Esophagus muscularis mucosa (tissue), 3 donors: ENCODE measurements at regions not wholly inside any gene's neighbourhood (a gene's known extent, or its start where the extent isn't known, plus 50 kb on each side); places are given as distances from the start of the nearest gene placed in this dataset.
"Not testable (repeated sequence)": the region's sequence is repeated elsewhere in the genome, so short reads cannot be mapped to it uniquely, and the experiment has no call there.

Experiments used
- POLR2A ChIP-seq: fragments of 450-650 bp; IDR thresholded peaks from one replicate; pipeline ENCODE4 v1.6.1; 2017; ENCODE audit warnings: antibody characterized with exemption, moderate library complexity, mild to moderate bottlenecking, low read depth
- TF ChIP-seq, protein P1 (sequence below), 3 experiments: fragments of 200-600 bp in 2 of 3; fragments of 450-650 bp in 1 of 3; sonication (generic) in 2 of 3; IDR thresholded peaks; one replicate each; pipeline ENCODE4 v1.5.1; 2017 to 2019; ENCODE audit warnings: antibody characterized with exemption in 3 of 3, mild to moderate bottlenecking in 2 of 3, moderate library complexity in 1 of 3

DNA sequence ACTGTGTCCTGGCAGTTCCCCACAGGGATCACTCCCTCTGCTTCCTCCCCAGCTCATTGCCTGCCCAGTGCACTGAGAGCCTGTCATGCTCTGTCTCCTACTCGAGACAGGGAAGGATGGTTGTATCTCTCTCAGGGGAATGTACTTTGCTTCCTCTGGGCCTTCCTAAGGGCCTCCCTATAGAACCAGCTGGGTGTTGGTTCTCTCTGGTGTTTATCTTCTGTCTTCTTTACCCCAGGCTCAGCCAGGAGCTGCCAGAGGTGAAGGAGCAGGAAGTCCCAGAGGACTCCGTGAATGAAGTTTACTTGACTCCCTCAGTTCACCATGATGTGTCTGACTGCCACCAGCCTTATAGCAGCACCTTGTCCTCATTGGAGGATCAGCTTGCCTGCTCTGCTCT, 330.3 kb upstream of the COX7C start:
- TF ChIP-seq, protein P1, sequence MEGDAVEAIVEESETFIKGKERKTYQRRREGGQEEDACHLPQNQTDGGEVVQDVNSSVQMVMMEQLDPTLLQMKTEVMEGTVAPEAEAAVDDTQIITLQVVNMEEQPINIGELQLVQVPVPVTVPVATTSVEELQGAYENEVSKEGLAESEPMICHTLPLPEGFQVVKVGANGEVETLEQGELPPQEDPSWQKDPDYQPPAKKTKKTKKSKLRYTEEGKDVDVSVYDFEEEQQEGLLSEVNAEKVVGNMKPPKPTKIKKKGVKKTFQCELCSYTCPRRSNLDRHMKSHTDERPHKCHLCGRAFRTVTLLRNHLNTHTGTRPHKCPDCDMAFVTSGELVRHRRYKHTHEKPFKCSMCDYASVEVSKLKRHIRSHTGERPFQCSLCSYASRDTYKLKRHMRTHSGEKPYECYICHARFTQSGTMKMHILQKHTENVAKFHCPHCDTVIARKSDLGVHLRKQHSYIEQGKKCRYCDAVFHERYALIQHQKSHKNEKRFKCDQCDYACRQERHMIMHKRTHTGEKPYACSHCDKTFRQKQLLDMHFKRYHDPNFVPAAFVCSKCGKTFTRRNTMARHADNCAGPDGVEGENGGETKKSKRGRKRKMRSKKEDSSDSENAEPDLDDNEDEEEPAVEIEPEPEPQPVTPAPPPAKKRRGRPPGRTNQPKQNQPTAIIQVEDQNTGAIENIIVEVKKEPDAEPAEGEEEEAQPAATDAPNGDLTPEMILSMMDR (IDR thresholded peaks at IDR 0.05): not testable (repeated sequence)
- not testable (repeated sequence) for TF ChIP-seq POLR2A
